Umbilical cord (tissue), 1 donor: ENCODE measurements at regions not wholly inside any gene's neighbourhood (a gene's known extent, or its start where the extent isn't known, plus 50 kb on each side); places are given as distances from the start of the nearest gene placed in this dataset.

Experiments used
- DNase-seq: peaks from one replicate; pipeline ENCODE4 v3.0.0-alpha.2; 2015; ENCODE audit warnings: low spot score

GRCh38 chr5:109468737-109469420, 59.1 kb upstream of the PJA2 start:
- peak; percentile 95 for DNase-seq

- no peak for DNase-seq
Measured at GRCh38 chr5:109468288-109468676, 58.5 kb upstream of the PJA2 start.

- DNase-seq, result no peak
Measured at GRCh38 chr5:109467058-109467457, 57.3 kb upstream of the PJA2 start.
